ENCODE measurements at regions not wholly inside any gene's neighbourhood (a gene's known extent, or its start where the extent isn't known, plus 50 kb on each side); places are given as distances from the start of the nearest gene placed in this dataset.

DNA sequence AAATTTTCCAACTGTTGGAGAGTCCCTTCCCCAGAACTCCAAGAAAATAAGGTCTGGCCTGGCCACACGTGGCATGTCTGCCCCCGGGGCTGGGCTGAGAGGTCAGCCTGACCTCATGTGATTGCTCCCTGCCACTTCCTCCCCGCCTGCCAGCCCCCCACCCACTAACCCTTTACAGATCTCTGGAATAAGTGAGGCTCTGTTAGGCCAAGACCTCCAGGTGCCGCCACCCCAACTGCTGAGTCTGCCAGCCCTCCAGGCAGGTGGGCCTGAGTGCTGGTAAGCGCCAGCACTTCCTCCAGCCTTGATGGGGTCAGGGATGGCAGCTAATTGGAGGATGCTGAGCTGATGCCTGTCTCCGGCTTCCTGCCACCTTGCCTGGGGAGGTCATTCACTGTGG, 658.4 kb downstream of the MED13L start:
- WGBS, 2 donors: 83 to 94% methylated on average over 4 to 6 of the region's 6 CpGs
- Histone ChIP-seq H3K27ac (no peak overlapping the region), H3K27me3 (no peaks in the 10 kb centered on the region), H3K36me3 (no peaks in the 10 kb centered on the region), H3K9me3 (no peaks in the 10 kb centered on the region), H3K4me1 (no peaks in the 10 kb centered on the region), H3K4me3 (replicated peaks in 1 of 3) (no peak overlapping the region)
- intact Hi-C loops (cut with DNase I): no loop called here
- no peak for TF ChIP-seq POLR2A (IDR thresholded peaks at IDR 0.05)
- TF ChIP-seq, protein P1, sequence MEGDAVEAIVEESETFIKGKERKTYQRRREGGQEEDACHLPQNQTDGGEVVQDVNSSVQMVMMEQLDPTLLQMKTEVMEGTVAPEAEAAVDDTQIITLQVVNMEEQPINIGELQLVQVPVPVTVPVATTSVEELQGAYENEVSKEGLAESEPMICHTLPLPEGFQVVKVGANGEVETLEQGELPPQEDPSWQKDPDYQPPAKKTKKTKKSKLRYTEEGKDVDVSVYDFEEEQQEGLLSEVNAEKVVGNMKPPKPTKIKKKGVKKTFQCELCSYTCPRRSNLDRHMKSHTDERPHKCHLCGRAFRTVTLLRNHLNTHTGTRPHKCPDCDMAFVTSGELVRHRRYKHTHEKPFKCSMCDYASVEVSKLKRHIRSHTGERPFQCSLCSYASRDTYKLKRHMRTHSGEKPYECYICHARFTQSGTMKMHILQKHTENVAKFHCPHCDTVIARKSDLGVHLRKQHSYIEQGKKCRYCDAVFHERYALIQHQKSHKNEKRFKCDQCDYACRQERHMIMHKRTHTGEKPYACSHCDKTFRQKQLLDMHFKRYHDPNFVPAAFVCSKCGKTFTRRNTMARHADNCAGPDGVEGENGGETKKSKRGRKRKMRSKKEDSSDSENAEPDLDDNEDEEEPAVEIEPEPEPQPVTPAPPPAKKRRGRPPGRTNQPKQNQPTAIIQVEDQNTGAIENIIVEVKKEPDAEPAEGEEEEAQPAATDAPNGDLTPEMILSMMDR (IDR thresholded peaks at IDR 0.05): no peak
- DNase-seq: no peak

DNA sequence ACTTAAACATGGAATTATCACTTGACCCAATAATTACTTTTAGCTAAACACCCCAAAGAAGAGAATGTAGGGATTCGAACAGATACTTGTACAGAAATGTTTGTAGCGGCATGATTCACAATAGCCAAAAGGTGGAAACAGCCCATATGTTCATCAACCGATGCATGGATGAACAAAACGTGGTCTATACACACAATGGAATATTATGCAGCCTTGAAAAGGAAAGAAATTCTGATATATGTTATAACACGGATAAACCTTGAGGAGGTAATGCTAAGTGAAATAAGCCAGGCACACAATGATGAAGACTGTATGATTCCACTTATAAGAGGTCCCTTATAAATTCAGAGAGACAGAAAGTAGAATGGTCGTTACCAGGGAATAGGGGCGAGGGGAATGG, 659.4 kb downstream of the MED13L start:
- no peaks in the 10 kb centered on the region for H3K9me3 ChIP-seq
- no peaks in the 10 kb centered on the region for H3K4me1 ChIP-seq
- no peak overlapping the region for H3K27ac ChIP-seq
- WGBS, 2 donors: 93 to 96% methylated on average over 7 of the region's 7 CpGs
- TF ChIP-seq, protein P1 (IDR thresholded peaks at IDR 0.05): no peak
- no peak for TF ChIP-seq POLR2A (IDR thresholded peaks at IDR 0.05)
- H3K4me3 ChIP-seq (replicated peaks in 1 of 3): no peak overlapping the region
- no peaks in the 10 kb centered on the region for H3K27me3 ChIP-seq
- H3K36me3 ChIP-seq: no peaks in the 10 kb centered on the region
- intact Hi-C loops (cut with DNase I): no loop called here
- DNase-seq: no peak

GRCh38 chr12:115617391-115617790, 660.1 kb downstream of the MED13L start:
- intact Hi-C loops (cut with DNase I): no loop called here
- no peaks in the 10 kb centered on the region for H3K36me3 ChIP-seq
- no peaks in the 10 kb centered on the region for H3K27me3 ChIP-seq
- H3K9me3 ChIP-seq: no peaks in the 10 kb centered on the region
- TF ChIP-seq POLR2A (IDR thresholded peaks at IDR 0.05): no peak
- TF ChIP-seq, protein P1 (IDR thresholded peaks at IDR 0.05): no peak
- 89 to 90% methylated on average over 7 of the region's 7 CpGs for WGBS, 2 donors
- H3K27ac ChIP-seq: no peak overlapping the region
- no peak for DNase-seq
- H3K4me3 ChIP-seq (replicated peaks in 1 of 3): no peak overlapping the region
- no peaks in the 10 kb centered on the region for H3K4me1 ChIP-seq

GRCh38 chr12:115611477-115611876, 666.0 kb downstream of the MED13L start:
- TF ChIP-seq, protein P1 (IDR thresholded peaks at IDR 0.05): no peak
- TF ChIP-seq POLR2A (IDR thresholded peaks at IDR 0.05): no peak
- 36 to 40% methylated on average over 5 of the region's 5 CpGs for WGBS, 2 donors

DNA sequence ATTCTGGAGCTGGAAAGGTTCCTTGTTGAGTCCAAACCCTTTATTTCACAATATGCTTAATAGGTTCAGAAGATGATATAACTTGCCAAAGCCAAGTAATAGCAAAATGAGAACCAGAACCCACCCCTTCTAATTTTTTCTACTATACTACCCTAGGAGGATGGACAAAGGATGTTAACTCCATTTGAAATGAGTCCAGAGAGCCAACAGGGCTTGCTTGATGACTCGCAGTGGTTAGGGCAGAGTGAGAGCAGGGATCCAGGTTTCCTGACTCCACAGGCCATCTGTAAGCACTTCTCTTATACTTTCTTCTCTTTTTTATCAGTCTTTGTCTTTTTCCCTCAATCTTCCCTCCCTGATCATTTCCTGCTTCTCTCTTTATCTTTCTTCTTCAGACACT, 668.1 kb downstream of the MED13L start:
- Histone ChIP-seq H3K4me1 (peaks cover 0 to 4% of the 10 kb centered on the region in 2 donors), H3K36me3 (no peaks in the 10 kb centered on the region), H3K27me3 (no peaks in the 10 kb centered on the region), H3K4me3 (replicated peaks in 1 of 3) (no peak overlapping the region), H3K9me3 (no peaks in the 10 kb centered on the region), H3K27ac (no peak overlapping the region)
- TF ChIP-seq, protein P1 (IDR thresholded peaks at IDR 0.05): no peak
- no peak for TF ChIP-seq POLR2A (IDR thresholded peaks at IDR 0.05)
- WGBS, 2 donors: 79 to 97% methylated on average over 1 of the region's 1 CpG
- no peak for DNase-seq
- intact Hi-C loops (cut with DNase I): no loop called here

More at GRCh38 chr12:115611477-115611876, 666.0 kb downstream of the MED13L start:
- Histone ChIP-seq H3K36me3 (no peaks in the 10 kb centered on the region), H3K4me1 (peaks cover 0 to 4% of the 10 kb centered on the region in 2 donors), H3K27me3 (no peaks in the 10 kb centered on the region), H3K4me3 (replicated peaks in 1 of 3) (no peak overlapping the region), H3K27ac (no peak overlapping the region), H3K9me3 (no peaks in the 10 kb centered on the region)
- DNase-seq: peak; percentile 79 to 82
- intact Hi-C loops (cut with DNase I): no loop called here

All from thyroid gland (tissue), 4 donors.